ENCODE measurements at regions not wholly inside any gene's neighbourhood (a gene's known extent, or its start where the extent isn't known, plus 50 kb on each side); places are given as distances from the start of the nearest gene placed in this dataset.

DNA sequence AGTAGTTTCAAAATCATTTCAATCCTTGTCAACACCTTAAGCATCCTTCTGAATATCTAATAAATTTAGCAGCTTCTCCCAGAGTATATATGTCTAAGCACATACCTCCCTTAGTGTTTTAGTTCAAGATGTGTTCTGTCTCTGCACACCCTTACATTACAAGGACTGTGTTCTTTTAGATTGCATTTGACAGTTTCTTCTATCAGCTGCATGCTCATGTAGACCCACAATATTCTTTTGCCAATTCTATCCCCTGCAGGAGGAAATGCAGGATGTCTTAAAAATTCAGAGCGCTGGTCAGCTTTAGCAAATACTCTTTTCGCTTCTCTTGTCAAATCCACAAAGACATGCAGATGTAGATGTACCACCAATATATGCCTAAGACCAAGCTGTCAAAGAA, 145.8 kb upstream of the SLC30A5 start:
- Histone ChIP-seq H3K4me3 (no peak overlapping the region), H3K9ac (no peak overlapping the region), H3K79me2 (ENCODE audit: low read depth) (no peaks in the 10 kb centered on the region), H3K27ac (no peak overlapping the region), H3K4me1 (peaks cover 11% of the 10 kb centered on the region), H4K20me1 (ENCODE audit: low read depth) (no peaks in the 10 kb centered on the region), H3K27me3 (no peaks in the 10 kb centered on the region), H3K4me2 (no peak overlapping the region), H3K9me3 (ENCODE audit: low read depth) (no peaks in the 10 kb centered on the region), H2AFZ (replicated peaks) (no peak overlapping the region), H3F3A (ENCODE audit: low read depth) (no peaks in the 10 kb centered on the region), H3K36me3 (no peaks in the 10 kb centered on the region)
- H3K9me3 Mint-ChIP-seq, result peaks cover 2% of the 10 kb centered on the region
- H3K27me3 Mint-ChIP-seq (ENCODE audit: insufficient read depth, low read depth), result peaks cover 2% of the 10 kb centered on the region
- TF ChIP-seq EZH2 (IDR thresholded peaks at IDR 0.05), result no peak
- no peak for TF ChIP-seq CTCF (IDR thresholded peaks at IDR 0.05)
- TF ChIP-seq EZH2phosphoT487 (IDR thresholded peaks at IDR 0.05), result no peak
- no peak overlapping the region for H3K27ac Mint-ChIP-seq
- H3K36me3 Mint-ChIP-seq, result no peaks in the 10 kb centered on the region
- DNase-seq (ENCODE audit: low spot score), result no peak
- peaks cover 6% of the 10 kb centered on the region for H3K4me1 Mint-ChIP-seq
- no peak overlapping the region for H3K4me3 Mint-ChIP-seq

GRCh38 chr5:68949256-68949655, 144.6 kb upstream of the SLC30A5 start:
- TF ChIP-seq CTCF (IDR thresholded peaks at IDR 0.05) (no peak), EZH2 (IDR thresholded peaks at IDR 0.05) (no peak), EZH2phosphoT487 (IDR thresholded peaks at IDR 0.05) (no peak)
- Mint-ChIP-seq H3K4me1 (peaks cover 6% of the 10 kb centered on the region), H3K4me3 (no peak overlapping the region), H3K27ac (no peak overlapping the region), H3K9me3 (peaks cover 2% of the 10 kb centered on the region), H3K36me3 (no peaks in the 10 kb centered on the region), H3K27me3 (ENCODE audit: insufficient read depth, low read depth) (peaks cover 2% of the 10 kb centered on the region)
- Histone ChIP-seq H2AFZ (replicated peaks) (no peak overlapping the region), H3K9me3 (ENCODE audit: low read depth) (no peaks in the 10 kb centered on the region), H3K9ac (no peak overlapping the region), H3K79me2 (ENCODE audit: low read depth) (no peaks in the 10 kb centered on the region), H3K4me2 (no peak overlapping the region), H3K27ac (no peak overlapping the region), H3K4me1 (peaks cover 11% of the 10 kb centered on the region), H3K4me3 (no peak overlapping the region), H3K36me3 (no peaks in the 10 kb centered on the region), H3F3A (ENCODE audit: low read depth) (no peaks in the 10 kb centered on the region), H3K27me3 (no peaks in the 10 kb centered on the region), H4K20me1 (ENCODE audit: low read depth) (no peaks in the 10 kb centered on the region)
- DNase-seq (ENCODE audit: low spot score), result no peak

DNA sequence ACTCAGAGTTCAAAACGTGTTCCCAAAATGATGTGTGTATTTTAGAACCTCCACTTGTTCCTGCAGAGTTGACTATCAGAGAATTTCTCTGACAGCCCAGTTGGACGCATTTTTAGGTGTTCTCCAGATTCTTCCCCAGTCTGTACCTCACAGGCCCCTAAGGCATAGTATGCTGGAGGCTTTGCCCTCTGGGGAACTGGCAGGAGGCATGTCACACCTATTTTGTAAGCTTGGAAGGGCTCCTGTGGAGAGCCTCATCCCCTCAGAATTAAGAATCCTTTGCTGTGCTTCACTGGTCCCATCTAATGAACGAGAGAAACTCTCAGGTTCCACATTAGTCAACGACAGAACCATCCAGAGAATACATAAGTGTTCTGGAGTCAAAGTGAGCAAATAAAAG, 144.1 kb upstream of the SLC30A5 start:
- Histone ChIP-seq H3K4me3 (no peak overlapping the region), H4K20me1 (ENCODE audit: low read depth) (no peaks in the 10 kb centered on the region), H3K4me2 (no peak overlapping the region), H3K36me3 (no peaks in the 10 kb centered on the region), H3K9ac (no peak overlapping the region), H3K4me1 (peaks cover 11% of the 10 kb centered on the region), H3K79me2 (ENCODE audit: low read depth) (no peaks in the 10 kb centered on the region), H3F3A (ENCODE audit: low read depth) (no peaks in the 10 kb centered on the region), H3K27me3 (no peaks in the 10 kb centered on the region), H3K27ac (no peak overlapping the region), H3K9me3 (ENCODE audit: low read depth) (no peaks in the 10 kb centered on the region), H2AFZ (replicated peaks) (no peak overlapping the region)
- Mint-ChIP-seq H3K4me3 (no peak overlapping the region), H3K27me3 (ENCODE audit: insufficient read depth, low read depth) (peaks cover 2% of the 10 kb centered on the region), H3K4me1 (peaks cover 6% of the 10 kb centered on the region), H3K36me3 (no peaks in the 10 kb centered on the region), H3K27ac (peak overlapping the region; percentile 74), H3K9me3 (peaks cover 2% of the 10 kb centered on the region)
- peak; percentile 9 for DNase-seq (ENCODE audit: low spot score)
- TF ChIP-seq EZH2phosphoT487 (IDR thresholded peaks at IDR 0.05), result no peak
- no peak for TF ChIP-seq CTCF (IDR thresholded peaks at IDR 0.05)
- no peak for TF ChIP-seq EZH2 (IDR thresholded peaks at IDR 0.05)

Measured in neural progenitor cell (in vitro differentiated cells).